ENCODE measurements at regions not wholly inside any gene's neighbourhood (a gene's known extent, or its start where the extent isn't known, plus 50 kb on each side); places are given as distances from the start of the nearest gene placed in this dataset.

GRCh38 chr3:177932750-177933660 lies 603.2 kb upstream of the KCNMB2 start:
- DNase-seq, result no peak
- Histone ChIP-seq H3K27me3 (no peaks in the 10 kb centered on the region), H3K36me3 (replicated peaks in 1 of 2) (no peaks in the 10 kb centered on the region), H3K4me3 (no peak overlapping the region), H3K9me3 (replicated peaks in 1 of 3) (no peaks in the 10 kb centered on the region), H3K27ac (peak overlapping the region in 2 of 5 donors; percentile 13 to 55), H3K4me1 (replicated peaks in 1 of 2) (peaks cover 16 to 50% of the 10 kb centered on the region in 2 donors)
- intact Hi-C loops (cut with DNase I), result loop anchor here in 1 of 2 donors (10.0 kb wide), 1 partner anchor 132 kb away; no protein-coding TSS in a partner anchor
- 45 to 60% (median 57%) methylated on average over 5 of the region's 5 CpGs for WGBS, 4 donors
- TF ChIP-seq POLR2A (IDR thresholded peaks at IDR 0.05) (no peak), CTCF (IDR thresholded peaks at IDR 0.05) (no peak)

- peak in 4 of 7 donors; percentile 30 to 43 (median 32) for DNase-seq
- H3K9me3 ChIP-seq (replicated peaks in 1 of 3), result no peaks in the 10 kb centered on the region
- H3K4me3 ChIP-seq, result no peak overlapping the region
- intact Hi-C loops (cut with DNase I), result loop anchor here in 1 of 2 donors (10.0 kb wide), 1 partner anchor 131 kb away; no protein-coding TSS in a partner anchor
- TF ChIP-seq CTCF (IDR thresholded peaks at IDR 0.05), result no peak
- TF ChIP-seq POLR2A (IDR thresholded peaks at IDR 0.05), result no peak
- no peaks in the 10 kb centered on the region for H3K27me3 ChIP-seq
- no peaks in the 10 kb centered on the region for H3K36me3 ChIP-seq (replicated peaks in 1 of 2)
- peak overlapping the region in 1 of 5 donors; percentile 64 for H3K27ac ChIP-seq
- peaks cover 16 to 47% of the 10 kb centered on the region in 2 donors for H3K4me1 ChIP-seq (replicated peaks in 1 of 2)
- 70 to 78% (median 75%) methylated on average over 10 of the region's 10 CpGs for WGBS, 4 donors
These were observed 602.0 kb upstream of the KCNMB2 start for GRCh38 chr3:177934001-177934891.

GRCh38 chr3:177935047-177935446 lies 601.2 kb upstream of the KCNMB2 start:
- Histone ChIP-seq H3K4me1 (replicated peaks in 1 of 2) (peaks cover 16 to 47% of the 10 kb centered on the region in 2 donors), H3K9me3 (replicated peaks in 1 of 3) (no peaks in the 10 kb centered on the region), H3K27me3 (no peaks in the 10 kb centered on the region), H3K36me3 (replicated peaks in 1 of 2) (no peaks in the 10 kb centered on the region), H3K27ac (peak overlapping the region in 2 of 5 donors; percentile 11 to 64), H3K4me3 (no peak overlapping the region)
- 26 to 44% (median 34%) methylated on average over 6 of the region's 6 CpGs for WGBS, 4 donors
- TF ChIP-seq POLR2A (IDR thresholded peaks at IDR 0.05) (no peak), CTCF (IDR thresholded peaks at IDR 0.05) (no peak)
- DNase-seq, result peak in 3 of 7 donors; percentile 23 to 69 (median 48)
- intact Hi-C loops (cut with DNase I), result loop anchor here in 1 of 2 donors (10.0 kb wide), 1 partner anchor 130 kb away; no protein-coding TSS in a partner anchor

GRCh38 chr3:177936721-177937120 lies 599.5 kb upstream of the KCNMB2 start:
- H3K27me3 ChIP-seq, result no peaks in the 10 kb centered on the region
- 90 to 96% (median 96%) methylated on average over 2 of the region's 2 CpGs for WGBS, 4 donors
- H3K9me3 ChIP-seq (replicated peaks in 1 of 3), result no peaks in the 10 kb centered on the region
- H3K4me3 ChIP-seq, result no peak overlapping the region
- TF ChIP-seq CTCF (IDR thresholded peaks at IDR 0.05), result no peak
- no peak for TF ChIP-seq POLR2A (IDR thresholded peaks at IDR 0.05)
- intact Hi-C loops (cut with DNase I), result loop anchor here in 1 of 2 donors (10.0 kb wide), 1 partner anchor 128 kb away; no protein-coding TSS in a partner anchor
- no peak for DNase-seq
- H3K36me3 ChIP-seq (replicated peaks in 1 of 2), result no peaks in the 10 kb centered on the region
- peaks cover 16 to 35% of the 10 kb centered on the region in 2 donors for H3K4me1 ChIP-seq (replicated peaks in 1 of 2)
- H3K27ac ChIP-seq, result no peak overlapping the region

Measured in adrenal gland (tissue), 9 donors.